ACC112 (cell line): ENCODE measurements at regions not wholly inside any gene's neighbourhood (a gene's known extent, or its start where the extent isn't known, plus 50 kb on each side); places are given as distances from the start of the nearest gene placed in this dataset.

Experiments used
- H2AFZ ChIP-seq: fragments of 200-600 bp; sonication (generic); one replicate; pipeline ENCODE4 v1.6.0; 2017; ENCODE audit warnings: antibody characterized with exemption, low read length; ENCODE audit not compliant: unreplicated experiment
- H3K27ac ChIP-seq: fragments of 200-600 bp; sonication (generic); 2 replicates; pipeline ENCODE4 v1.5.1; 2014; ENCODE audit warnings: low read depth, mild to moderate bottlenecking, antibody characterized with exemption, low read length, moderate library complexity
- H3K27me3 ChIP-seq: fragments of 200-600 bp; sonication (generic); 2 replicates; pipeline ENCODE4 v1.6.1; 2014; ENCODE audit warnings: mild to moderate bottlenecking, antibody characterized with exemption, low read length, moderate library complexity, mixed read lengths; ENCODE audit not compliant: insufficient read depth
- H3K36me3 ChIP-seq: fragments of 200-600 bp; sonication (generic); 2 replicates; pipeline ENCODE4 v1.6.1; 2016; ENCODE audit warnings: mild to moderate bottlenecking, antibody characterized with exemption, low read length, moderate library complexity, mixed read lengths; ENCODE audit not compliant: insufficient read depth
- H3K4me1 ChIP-seq: fragments of 200-600 bp; sonication (generic); one replicate; pipeline ENCODE4 v1.6.1; 2016; ENCODE audit warnings: low read length, mixed read lengths; ENCODE audit not compliant: insufficient read depth, unreplicated experiment, control insufficient read depth
- H3K4me3 ChIP-seq: fragments of 200-600 bp; sonication (generic); 2 replicates; pipeline ENCODE4 v1.5.1; 2014; ENCODE audit warnings: mild to moderate bottlenecking, low read depth, low read length
- H3K79me2 ChIP-seq: fragments of 200-600 bp; sonication (generic); one replicate; pipeline ENCODE4 v1.6.0; 2016; ENCODE audit warnings: low read length; ENCODE audit not compliant: control insufficient read depth, unreplicated experiment, insufficient read depth

DNA sequence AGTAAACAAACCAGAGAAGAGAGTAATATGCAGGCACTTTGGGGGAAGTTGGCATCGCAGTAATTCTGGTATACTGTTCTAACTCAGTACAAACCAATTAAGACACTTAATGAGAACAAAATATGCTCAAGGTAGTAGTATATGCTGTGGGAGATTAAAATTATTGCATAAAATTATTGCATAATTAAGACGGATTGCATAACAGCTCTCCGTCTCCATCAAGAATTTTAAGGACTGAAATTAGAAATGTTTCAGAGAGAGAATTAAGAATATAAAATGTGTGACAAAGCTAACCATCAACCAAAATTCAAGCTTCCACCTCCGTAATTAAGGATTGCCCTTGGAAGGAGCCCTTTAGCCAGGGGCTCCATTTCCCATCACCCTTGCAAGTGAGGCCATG, 428.5 kb downstream of the ETS1 start:
- no peaks in the 10 kb centered on the region for H3K79me2 ChIP-seq
- no peaks in the 10 kb centered on the region for H3K27me3 ChIP-seq
- no peaks in the 10 kb centered on the region for H3K36me3 ChIP-seq
- no peaks in the 10 kb centered on the region for H3K4me1 ChIP-seq
- no peak overlapping the region for H3K4me3 ChIP-seq
- no peak overlapping the region for H2AFZ ChIP-seq
- no peak overlapping the region for H3K27ac ChIP-seq

DNA sequence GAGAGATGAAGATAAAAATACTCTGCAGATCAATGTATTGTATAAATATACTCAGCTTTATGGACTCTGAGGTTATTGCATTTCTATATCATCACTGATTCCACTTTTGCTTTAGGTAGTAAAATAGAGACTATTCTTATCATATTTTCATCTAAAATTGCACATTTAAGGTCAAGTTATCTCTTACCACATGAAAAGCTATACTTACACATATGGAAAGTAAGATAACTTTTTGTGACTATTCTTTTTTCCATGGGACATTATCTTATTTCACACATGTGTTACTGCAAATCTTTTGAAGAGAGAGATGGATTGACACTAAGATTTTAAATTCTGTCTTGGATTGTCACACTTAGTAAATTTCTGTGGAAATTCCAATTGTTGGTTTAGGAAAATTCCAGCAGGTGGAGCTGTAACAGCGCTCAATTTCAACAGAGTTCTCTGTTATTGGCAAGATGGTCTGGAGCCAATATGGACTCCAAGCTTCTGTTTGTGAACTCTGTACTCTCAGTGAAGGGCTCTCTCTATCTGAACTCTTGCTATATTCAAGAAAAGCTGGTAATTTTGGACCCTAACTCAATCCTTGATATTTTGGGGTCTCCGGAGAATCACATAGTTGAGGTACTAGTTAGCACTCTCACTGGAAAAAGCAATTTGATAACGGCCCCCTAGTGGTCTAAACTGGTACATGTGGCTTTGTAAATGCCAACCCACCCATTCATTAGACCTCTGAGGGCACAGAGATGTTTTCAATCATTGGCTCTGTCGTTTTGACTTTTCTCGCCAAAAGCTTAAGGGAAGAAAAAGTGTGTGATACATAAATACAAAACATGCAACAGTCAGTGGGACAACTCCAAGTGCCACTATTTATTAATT, 429.7 kb downstream of the ETS1 start:
- H3K36me3 ChIP-seq: no peaks in the 10 kb centered on the region
- H3K79me2 ChIP-seq: no peaks in the 10 kb centered on the region
- H3K4me1 ChIP-seq: no peaks in the 10 kb centered on the region
- H3K4me3 ChIP-seq: peak overlapping the region; percentile 70
- no peak overlapping the region for H3K27ac ChIP-seq
- peak overlapping the region; percentile 96 for H2AFZ ChIP-seq
- H3K27me3 ChIP-seq: no peaks in the 10 kb centered on the region

DNA sequence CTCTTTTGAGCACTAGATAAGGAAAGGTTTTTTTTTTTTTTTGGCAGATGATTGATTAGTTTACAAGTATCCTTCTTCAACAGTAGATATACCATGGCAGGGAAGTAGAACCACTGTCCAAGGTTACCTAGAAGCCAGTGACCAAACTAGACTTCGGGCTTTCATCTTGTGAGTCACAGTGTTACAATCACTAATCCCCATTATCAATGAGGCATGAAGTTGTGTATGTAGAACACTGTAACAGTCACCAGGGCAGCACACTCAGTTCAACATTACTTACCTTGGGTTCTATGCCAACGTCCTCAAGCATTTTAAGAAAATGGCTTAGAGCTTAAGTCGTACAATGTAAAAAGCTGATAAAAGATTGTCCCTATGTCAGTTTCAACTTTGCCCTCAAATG, 430.9 kb downstream of the ETS1 start:
- H3K27ac ChIP-seq: no peak overlapping the region
- no peak overlapping the region for H3K4me3 ChIP-seq
- no peaks in the 10 kb centered on the region for H3K4me1 ChIP-seq
- no peaks in the 10 kb centered on the region for H3K27me3 ChIP-seq
- no peaks in the 10 kb centered on the region for H3K36me3 ChIP-seq
- no peaks in the 10 kb centered on the region for H3K79me2 ChIP-seq
- H2AFZ ChIP-seq: no peak overlapping the region

DNA sequence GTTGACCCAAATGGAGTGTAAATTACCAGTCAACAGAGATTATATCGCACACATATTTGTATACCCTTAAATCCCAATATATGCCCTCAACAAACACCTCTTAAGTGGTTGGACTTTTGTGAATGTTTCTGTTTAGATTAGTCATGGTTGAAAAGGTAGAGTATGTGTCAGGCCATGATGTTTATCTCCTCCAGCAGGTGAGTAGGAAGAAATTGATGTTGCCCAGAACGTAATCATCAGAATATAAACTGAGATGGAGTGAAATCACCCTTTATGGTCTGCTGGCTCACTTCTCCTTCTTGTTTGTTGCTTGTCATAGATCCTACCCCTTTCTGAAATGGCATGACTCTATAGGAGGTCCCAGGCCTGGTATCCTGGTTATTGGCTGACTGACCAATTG, 431.8 kb downstream of the ETS1 start:
- H3K36me3 ChIP-seq: no peaks in the 10 kb centered on the region
- H3K27ac ChIP-seq: no peak overlapping the region
- no peaks in the 10 kb centered on the region for H3K27me3 ChIP-seq
- H3K79me2 ChIP-seq: no peaks in the 10 kb centered on the region
- H3K4me1 ChIP-seq: no peaks in the 10 kb centered on the region
- H2AFZ ChIP-seq: no peak overlapping the region
- H3K4me3 ChIP-seq: no peak overlapping the region

DNA sequence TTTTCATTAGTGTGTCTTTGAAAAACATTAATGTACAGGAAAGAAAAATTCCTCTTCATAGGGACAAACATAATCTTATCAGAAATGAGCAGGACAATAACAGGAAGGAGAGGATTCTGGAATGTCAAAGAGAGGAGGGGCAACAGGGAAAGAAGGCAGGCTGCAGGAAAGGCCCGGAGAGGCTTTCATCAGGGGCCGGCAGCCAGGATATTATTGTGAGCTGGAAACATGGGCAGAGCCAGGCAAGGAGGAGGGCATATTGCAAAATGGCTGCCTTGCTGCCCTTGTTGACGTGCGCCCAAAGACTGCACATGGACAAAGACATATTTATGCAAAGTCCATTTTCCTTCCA, 433.7 kb downstream of the ETS1 start:
- H3K79me2 ChIP-seq: no peaks in the 10 kb centered on the region
- H2AFZ ChIP-seq: no peak overlapping the region
- no peaks in the 10 kb centered on the region for H3K4me1 ChIP-seq
- no peaks in the 10 kb centered on the region for H3K27me3 ChIP-seq
- H3K4me3 ChIP-seq: no peak overlapping the region
- H3K36me3 ChIP-seq: no peaks in the 10 kb centered on the region
- no peak overlapping the region for H3K27ac ChIP-seq

DNA sequence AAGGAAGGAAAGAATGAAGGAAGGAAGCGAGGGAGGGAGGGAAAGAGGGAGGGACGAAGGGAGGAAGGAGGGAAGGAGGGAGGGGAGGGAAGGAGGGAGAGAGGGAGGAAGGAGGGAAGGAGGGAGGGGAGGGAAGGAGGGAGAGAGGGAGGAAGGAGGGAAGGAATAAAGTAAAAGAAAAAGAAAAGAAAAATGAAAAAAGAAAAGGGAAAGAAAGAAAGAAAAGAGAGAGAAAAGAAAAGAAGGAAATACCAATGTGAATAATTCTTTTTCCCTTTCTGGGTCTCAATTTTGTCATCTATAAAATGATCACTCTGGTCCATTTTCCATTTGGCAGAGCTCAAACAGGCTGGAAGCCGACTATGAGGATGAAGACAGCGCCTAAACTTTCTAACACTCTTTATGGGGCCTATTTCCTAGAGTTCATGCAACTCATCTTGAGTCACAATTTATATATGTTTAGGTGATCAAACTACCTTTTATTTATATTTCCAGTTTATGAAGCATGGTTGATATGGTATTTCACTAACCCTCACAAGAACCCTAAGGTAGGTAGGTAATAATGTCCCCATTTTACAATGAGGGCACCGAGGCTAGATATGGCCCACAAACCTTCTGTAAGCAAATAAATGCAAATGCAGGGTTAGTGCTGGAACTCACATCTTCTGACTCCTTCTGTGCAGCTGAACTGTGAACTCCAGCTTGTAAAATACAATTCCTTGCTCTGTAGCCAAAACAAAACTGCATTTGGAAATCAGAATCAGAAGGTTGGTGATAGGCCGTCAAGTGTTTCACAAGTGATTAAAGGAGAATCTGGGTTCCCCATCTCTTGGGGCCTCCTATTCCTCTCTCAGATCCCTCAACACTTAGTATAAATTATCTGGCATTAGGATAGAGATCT, 434.3 kb downstream of the ETS1 start:
- no peaks in the 10 kb centered on the region for H3K79me2 ChIP-seq
- no peak overlapping the region for H3K4me3 ChIP-seq
- H3K4me1 ChIP-seq: no peaks in the 10 kb centered on the region
- no peak overlapping the region for H3K27ac ChIP-seq
- no peak overlapping the region for H2AFZ ChIP-seq
- H3K36me3 ChIP-seq: no peaks in the 10 kb centered on the region
- no peaks in the 10 kb centered on the region for H3K27me3 ChIP-seq

DNA sequence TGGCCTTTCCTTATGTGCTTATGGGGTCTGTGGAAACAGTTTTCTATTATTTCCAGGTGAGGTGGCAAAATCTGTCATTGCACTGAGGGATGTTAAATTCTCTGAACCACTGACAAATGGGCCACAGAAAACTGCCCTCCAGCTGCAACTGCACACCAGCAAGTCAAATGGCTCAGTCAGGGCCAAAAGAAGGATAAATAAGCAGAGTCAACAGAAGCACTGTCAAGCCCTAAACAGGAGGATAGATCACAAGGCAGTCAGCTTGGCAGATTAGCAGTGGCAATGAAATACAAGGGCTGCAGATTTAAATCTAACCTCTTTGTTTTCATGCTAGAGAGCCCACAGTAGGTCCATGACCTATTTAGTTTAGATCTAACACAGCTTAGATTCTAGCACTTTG, 435.6 kb downstream of the ETS1 start:
- Histone ChIP-seq H3K36me3 (no peaks in the 10 kb centered on the region), H3K27me3 (no peaks in the 10 kb centered on the region), H3K4me3 (no peak overlapping the region), H3K27ac (no peak overlapping the region), H3K4me1 (no peaks in the 10 kb centered on the region), H3K79me2 (no peaks in the 10 kb centered on the region), H2AFZ (no peak overlapping the region)

DNA sequence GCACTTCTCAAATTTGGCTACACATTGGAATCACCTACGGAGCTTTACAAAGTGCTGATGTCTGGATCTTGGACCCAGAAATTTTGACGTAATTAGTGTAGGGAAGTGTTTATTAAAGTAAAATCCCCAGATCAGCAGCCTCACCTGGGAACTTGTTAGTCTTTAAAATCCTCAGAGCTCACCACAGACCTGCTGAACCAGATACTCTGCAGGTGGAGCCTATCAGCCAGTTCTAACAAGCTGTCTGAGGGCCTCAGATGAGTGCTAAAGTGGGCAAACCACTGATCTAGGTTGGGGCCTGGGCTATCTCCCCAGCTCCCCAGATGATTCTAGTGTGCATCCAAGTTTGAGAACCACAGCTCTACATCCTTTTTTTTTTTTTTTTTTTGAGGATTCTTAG, 436.0 kb downstream of the ETS1 start:
- Histone ChIP-seq H3K27ac (no peak overlapping the region), H2AFZ (no peak overlapping the region), H3K79me2 (no peaks in the 10 kb centered on the region), H3K4me3 (no peak overlapping the region), H3K27me3 (no peaks in the 10 kb centered on the region), H3K4me1 (no peaks in the 10 kb centered on the region), H3K36me3 (no peaks in the 10 kb centered on the region)

DNA sequence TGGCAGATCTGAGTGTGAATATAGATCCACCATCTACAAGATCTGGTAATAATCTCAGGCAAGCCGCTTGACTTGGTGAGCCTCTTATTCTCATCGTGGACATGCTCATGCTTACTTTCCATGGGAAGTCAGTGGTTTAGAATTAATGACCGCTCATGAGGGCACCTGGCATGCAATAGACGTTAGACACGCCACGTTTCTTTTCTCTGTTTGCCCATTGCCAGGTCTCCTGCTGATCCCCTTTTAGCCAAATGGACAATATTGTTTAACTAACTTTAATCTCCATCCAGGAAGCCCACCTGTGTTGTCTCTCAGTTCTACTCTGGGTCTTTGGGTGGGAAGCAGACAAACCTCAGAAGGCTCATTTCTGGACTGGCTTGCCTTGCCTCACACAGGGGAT, 439.1 kb downstream of the ETS1 start:
- Histone ChIP-seq H3K27ac (no peak overlapping the region), H3K79me2 (no peaks in the 10 kb centered on the region), H3K4me3 (no peak overlapping the region), H3K27me3 (no peaks in the 10 kb centered on the region), H3K4me1 (no peaks in the 10 kb centered on the region), H3K36me3 (no peaks in the 10 kb centered on the region), H2AFZ (no peak overlapping the region)

DNA sequence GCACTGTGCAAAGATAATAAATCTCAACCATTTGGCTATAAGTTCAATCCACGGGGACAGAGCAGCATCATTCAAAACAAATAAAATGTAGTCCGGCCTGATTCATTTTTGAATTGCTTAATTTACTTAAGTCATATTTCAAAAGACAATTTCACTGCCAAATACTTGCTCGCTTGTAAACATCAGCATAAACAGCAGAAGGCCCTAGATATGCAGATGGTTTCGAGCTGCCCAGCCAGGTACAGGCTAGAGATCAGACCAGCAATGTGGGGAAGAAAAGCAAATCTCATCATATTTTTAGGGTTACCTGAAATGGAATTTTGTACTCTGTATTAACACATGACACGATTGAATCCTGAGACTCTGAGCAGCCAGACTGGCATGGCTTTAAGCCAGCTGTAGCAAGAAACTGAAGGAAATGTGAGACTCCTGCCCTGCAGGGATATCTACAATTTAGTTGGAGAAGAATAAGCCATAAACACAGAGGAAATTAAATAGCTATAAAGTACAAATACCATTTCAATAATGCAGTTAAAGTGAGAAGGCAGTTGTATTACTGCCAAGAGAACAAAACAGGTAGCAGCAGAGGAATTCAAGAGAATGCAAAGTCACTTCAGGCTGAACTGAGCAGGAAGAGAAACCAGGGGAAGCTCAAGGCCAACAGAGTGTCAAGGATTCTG, 440.3 kb downstream of the ETS1 start:
- no peaks in the 10 kb centered on the region for H3K36me3 ChIP-seq
- H3K27me3 ChIP-seq: no peaks in the 10 kb centered on the region
- no peak overlapping the region for H3K4me3 ChIP-seq
- H3K4me1 ChIP-seq: no peaks in the 10 kb centered on the region
- no peak overlapping the region for H2AFZ ChIP-seq
- H3K27ac ChIP-seq: no peak overlapping the region
- H3K79me2 ChIP-seq: no peaks in the 10 kb centered on the region
